Astrocyte of the cerebellum (primary cell): ENCODE measurements at regions not wholly inside any gene's neighbourhood (a gene's known extent, or its start where the extent isn't known, plus 50 kb on each side); places are given as distances from the start of the nearest gene placed in this dataset.

Experiments
- DNase-seq: peaks from one replicate; pipeline ENCODE4 v3.0.0-alpha.2; 2011; ENCODE audit warnings: low read depth
- H3K4me3 ChIP-seq: 2 replicates; pipeline ENCODE4 v1.5.1; 2011; ENCODE audit warnings: mild to moderate bottlenecking, low read depth, low read length, moderate library complexity
- CTCF ChIP-seq: IDR thresholded peaks from 2 replicates; pipeline ENCODE4 v1.5.1; 2012; ENCODE audit warnings: low read length, low read depth, moderate library complexity, mild to moderate bottlenecking; ENCODE audit errors: missing control alignments
- in situ Hi-C: cut with HindIII; loops from 2 replicates; pipeline ENCODE4 v1.10.0; 2017; ENCODE audit warnings: low sequenced_read_pairs

- no peak for DNase-seq
- in situ Hi-C loops, result loop anchor here (10.0 kb wide), 2 partner anchors 192 to 318 kb away; no protein-coding TSS in a partner anchor
Measured at GRCh38 chr5:73232266-73233041, 59.5 kb downstream of the TMEM174 start.

GRCh38 chr5:73231246-73231778 lies 58.3 kb downstream of the TMEM174 start:
- DNase-seq, result no peak
- H3K4me3 ChIP-seq, result no peak overlapping the region
- no peak for TF ChIP-seq CTCF
- in situ Hi-C loops, result loop anchor here (10.0 kb wide), 2 partner anchors 193 to 317 kb away; no protein-coding TSS in a partner anchor

More at GRCh38 chr5:73232266-73233041, 59.5 kb downstream of the TMEM174 start:
- TF ChIP-seq CTCF, result no peak
- no peak overlapping the region for H3K4me3 ChIP-seq

GRCh38 chr5:73230264-73231245 lies 57.6 kb downstream of the TMEM174 start:
- no peak for TF ChIP-seq CTCF
- H3K4me3 ChIP-seq, result no peak overlapping the region
- DNase-seq, result no peak
- in situ Hi-C loops, result loop anchor here (10.0 kb wide), 2 partner anchors 194 to 316 kb away; no protein-coding TSS in a partner anchor

GRCh38 chr5:73229271-73229670 lies 56.3 kb downstream of the TMEM174 start:
- no peak overlapping the region for H3K4me3 ChIP-seq
- DNase-seq, result no peak
- TF ChIP-seq CTCF, result no peak
- in situ Hi-C loops, result loop anchor here (5.0 kb wide), 1 partner anchor 93 kb away; no protein-coding TSS in a partner anchor

- in situ Hi-C loops, result loop anchor here (5.0 kb wide), 1 partner anchor 94 kb away; no protein-coding TSS in a partner anchor
- no peak for TF ChIP-seq CTCF
- no peak overlapping the region for H3K4me3 ChIP-seq
- no peak for DNase-seq
Measured at GRCh38 chr5:73228052-73228451, 55.1 kb downstream of the TMEM174 start.
